HG03095 (cell line): ENCODE measurements at regions not wholly inside any gene's neighbourhood (a gene's known extent, or its start where the extent isn't known, plus 50 kb on each side); places are given as distances from the start of the nearest gene placed in this dataset.
A peak's percentile ranks its signal among the peaks of the same experiment; 100 is the strongest.
"Not testable (repeated sequence)": the region's sequence is repeated elsewhere in the genome, so short reads cannot be mapped to it uniquely, and the experiment has no call there.

Experiments
- ATAC-seq: cut with Tn5 transposase; IDR thresholded peaks from one replicate; pipeline ENCODE4 v1.9.1; 2021; ENCODE audit warnings: moderate library complexity; ENCODE audit not compliant: unreplicated experiment

DNA sequence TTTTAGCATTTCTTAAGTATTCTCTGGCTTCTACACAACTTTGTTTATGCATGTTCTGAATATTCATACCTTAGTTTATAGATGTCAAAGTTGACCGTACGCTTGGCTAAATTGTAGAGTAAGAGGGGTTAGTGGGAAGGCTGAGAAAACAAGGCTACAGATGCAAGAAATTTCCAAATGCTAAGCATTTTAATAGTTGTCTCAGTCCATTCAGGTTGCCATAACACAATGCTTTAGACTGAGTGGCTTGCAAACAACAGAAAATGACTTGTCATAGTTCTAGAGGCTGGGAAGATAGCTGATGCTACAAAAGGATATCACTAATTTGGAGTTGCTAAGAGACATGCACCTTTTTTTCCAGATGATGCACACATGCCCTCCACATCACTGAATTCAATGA, 53.0 kb upstream of the C1QTNF3 start:
- not testable (repeated sequence) for ATAC-seq

- not testable (repeated sequence) for ATAC-seq
These were observed 56.9 kb upstream of the C1QTNF3 start for GRCh38 chr5:34099891-34100290.

DNA sequence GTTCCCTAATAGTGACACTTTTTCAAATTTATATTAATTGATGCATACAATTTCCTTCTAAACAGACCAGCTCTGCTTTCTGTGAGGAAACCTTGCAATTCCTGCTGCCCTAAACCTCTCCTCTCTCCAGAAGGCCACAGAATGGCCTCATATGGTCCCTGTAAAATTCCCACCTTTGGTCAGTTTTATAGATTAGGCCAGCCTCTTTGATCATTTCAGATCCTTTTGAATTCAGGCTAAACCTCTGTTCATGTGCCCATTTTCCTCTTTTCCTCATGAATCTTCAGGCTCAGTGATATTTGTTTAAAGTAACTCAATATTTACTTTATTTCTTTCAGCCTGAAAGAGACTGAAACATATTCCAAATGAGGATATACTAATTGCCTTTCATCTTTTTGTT, 58.6 kb upstream of the C1QTNF3 start:
- ATAC-seq: not testable (repeated sequence)

DNA sequence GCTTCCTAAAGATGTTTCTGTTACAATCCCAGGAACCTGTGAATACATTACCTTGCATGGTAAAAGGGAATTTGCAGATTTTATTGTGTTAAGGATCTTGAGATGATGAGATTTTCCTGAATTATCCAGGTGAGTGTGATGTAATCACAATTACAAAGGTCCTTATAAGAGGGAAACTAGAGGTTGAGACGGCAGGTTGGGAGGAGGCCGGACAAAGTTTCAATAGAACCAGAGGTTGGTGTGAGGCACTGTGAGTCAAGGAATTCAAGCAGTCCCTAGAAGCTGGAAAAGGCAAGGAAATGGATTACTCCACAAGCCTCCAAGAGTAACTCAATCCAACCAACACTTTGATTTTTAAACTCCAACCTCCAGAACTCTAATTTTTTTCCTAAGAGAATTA, 65.9 kb upstream of the C1QTNF3 start:
- not testable (repeated sequence) for ATAC-seq

GRCh38 chr5:34124280-34124679, 81.3 kb upstream of the C1QTNF3 start:
- ATAC-seq: not testable (repeated sequence)

- peak; percentile 86 for ATAC-seq
These were observed 82.3 kb upstream of the C1QTNF3 start for GRCh38 chr5:34125354-34125753.

DNA sequence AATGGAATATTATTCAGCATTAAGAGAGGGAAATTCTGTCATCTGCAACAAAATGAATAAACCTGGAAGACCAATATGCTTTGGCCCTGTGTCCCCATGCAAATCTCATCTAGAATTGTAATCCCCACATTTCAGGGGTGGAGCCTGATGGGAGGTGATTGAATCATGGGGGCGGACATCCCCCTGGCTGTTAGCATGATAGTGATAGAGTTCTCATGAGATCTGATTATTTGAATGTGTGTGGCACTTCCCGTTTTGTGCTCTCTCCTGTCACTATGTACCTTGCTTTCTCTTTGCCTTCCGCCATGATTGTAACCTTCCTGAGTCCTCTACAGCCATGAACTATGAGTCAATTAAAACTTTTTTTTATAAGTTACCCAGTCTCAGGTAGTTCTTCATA, 83.7 kb upstream of the C1QTNF3 start:
- not testable (repeated sequence) for ATAC-seq

DNA sequence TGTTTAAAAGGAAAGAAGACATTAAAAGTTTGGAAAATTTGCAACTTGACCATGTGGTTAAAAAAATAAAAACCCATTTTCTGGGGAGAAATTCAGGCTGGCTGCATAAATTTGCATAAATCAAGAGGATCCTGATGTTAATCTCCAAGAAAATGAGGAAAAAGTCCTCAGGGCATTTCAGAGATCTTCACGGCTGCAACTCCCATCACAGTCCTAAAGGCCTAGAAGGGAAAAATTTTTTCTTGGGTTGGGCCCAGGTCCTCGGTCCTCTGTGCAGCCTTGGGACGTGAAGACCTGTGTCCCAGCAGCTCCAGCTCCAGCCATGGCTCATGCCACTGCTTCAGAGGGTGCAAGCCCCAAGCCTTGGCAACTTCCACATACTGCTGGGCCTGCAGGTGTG, 84.8 kb upstream of the C1QTNF3 start:
- not testable (repeated sequence) for ATAC-seq

DNA sequence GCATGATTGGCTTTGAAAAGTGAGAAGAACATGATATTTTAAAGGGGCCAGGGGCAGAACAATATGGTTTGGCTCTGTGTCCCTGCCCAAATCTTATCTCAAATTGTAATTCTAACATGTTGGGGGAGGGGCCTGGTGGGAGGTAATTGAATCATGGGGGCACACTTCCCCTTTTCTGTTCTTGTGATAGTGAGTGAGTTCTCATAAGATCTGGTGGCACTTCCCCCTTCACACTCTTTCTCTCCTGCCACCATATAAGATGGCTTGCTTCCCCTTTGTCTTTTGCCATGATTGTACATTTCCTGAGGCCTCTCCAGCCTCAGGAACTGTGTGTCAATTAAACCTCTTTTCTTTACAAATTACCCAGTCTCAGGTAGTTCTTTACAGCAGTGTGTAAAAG, 85.9 kb upstream of the C1QTNF3 start:
- not testable (repeated sequence) for ATAC-seq

GRCh38 chr5:34154988-34155387, 112.0 kb upstream of the C1QTNF3 start:
- not testable (repeated sequence) for ATAC-seq

- ATAC-seq: not testable (repeated sequence)
These were observed 113.8 kb upstream of the C1QTNF3 start for GRCh38 chr5:34156703-34157414.

DNA sequence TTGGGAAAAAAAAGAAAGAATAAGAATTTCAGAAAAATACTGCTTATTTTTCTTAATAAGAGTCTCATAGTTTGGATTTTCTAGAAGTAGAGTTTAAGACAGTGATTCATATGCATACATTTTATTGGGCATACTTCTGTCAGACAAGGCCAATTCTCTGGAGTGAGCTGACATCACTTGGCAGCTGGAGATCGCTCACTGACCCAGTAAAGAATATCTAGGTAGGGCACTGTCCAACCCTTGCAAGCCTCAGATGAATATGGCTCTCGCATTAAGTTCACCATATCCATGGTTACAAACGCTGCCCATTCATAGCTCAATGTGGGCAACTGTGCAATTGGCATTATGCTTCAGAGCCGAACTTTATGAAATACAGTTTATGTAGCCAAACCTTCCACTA, 117.9 kb upstream of the C1QTNF3 start:
- not testable (repeated sequence) for ATAC-seq

DNA sequence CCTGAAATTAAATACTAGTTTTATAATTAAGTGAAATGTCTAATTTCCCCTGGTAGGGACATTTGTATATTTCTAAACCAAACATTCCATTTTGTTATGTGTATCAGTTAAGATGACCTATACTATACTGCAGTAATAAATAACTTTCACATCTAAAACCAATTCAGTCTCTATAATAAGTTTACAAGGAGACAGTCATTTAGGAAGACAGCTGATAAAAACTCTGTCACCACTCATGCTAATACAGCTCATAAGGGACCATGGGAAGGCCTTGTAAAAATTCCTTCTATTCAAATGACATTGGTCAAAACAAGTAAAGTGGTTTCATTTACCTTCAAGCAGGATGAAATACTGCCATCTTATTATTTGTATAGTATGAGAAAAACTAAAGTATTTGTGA, 128.4 kb upstream of the C1QTNF3 start:
- not testable (repeated sequence) for ATAC-seq

GRCh38 chr5:34179453-34180190, 136.6 kb upstream of the C1QTNF3 start:
- ATAC-seq: not testable (repeated sequence)

DNA sequence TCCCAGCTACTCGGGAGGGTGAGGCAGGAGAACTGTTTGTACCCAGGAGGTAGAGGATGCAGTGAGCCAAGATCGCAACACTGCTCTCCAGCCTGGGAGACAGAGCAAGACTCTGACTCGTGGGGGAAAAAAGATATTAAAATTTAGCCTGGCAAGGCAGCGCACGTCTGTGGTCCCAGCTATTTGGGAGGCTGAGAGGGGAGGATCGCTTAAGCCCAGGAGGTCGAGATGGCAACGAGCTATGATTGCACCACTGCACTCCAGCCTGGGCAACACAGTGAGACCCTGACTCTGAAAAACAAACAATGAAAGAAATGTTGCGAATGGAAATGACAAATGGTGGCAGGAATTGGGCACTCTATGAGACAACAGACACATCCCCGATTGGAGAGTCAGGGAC, 137.2 kb upstream of the C1QTNF3 start:
- ATAC-seq: not testable (repeated sequence)

- not testable (repeated sequence) for ATAC-seq
These were observed 138.1 kb upstream of the C1QTNF3 start for GRCh38 chr5:34180940-34181614.

- not testable (repeated sequence) for ATAC-seq
These were observed 142.0 kb upstream of the C1QTNF3 start for GRCh38 chr5:34185005-34185404.

- ATAC-seq: not testable (repeated sequence)
These were observed 142.6 kb upstream of the C1QTNF3 start for GRCh38 chr5:34185572-34185971.

- not testable (repeated sequence) for ATAC-seq
These were observed 143.1 kb upstream of the C1QTNF3 start for GRCh38 chr5:34186108-34186507.

DNA sequence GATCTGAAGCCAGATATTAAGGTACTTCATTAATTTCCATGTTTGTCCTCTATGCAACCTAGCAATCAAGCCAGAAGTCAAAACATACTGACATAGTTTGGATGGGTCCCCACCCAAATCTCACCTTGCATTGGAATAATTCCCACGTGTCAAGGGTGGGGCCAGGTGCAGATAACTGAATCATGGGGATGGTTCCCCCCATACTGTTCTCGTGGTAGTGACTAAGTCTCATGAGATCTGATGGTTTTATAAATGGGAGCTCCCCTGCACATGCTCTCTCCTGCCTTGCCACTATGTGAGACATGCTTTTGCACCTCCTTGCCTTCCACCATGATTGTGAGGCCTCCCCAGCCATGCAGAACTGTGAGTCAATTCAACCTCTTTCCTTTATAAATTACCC, 143.9 kb upstream of the C1QTNF3 start:
- not testable (repeated sequence) for ATAC-seq

DNA sequence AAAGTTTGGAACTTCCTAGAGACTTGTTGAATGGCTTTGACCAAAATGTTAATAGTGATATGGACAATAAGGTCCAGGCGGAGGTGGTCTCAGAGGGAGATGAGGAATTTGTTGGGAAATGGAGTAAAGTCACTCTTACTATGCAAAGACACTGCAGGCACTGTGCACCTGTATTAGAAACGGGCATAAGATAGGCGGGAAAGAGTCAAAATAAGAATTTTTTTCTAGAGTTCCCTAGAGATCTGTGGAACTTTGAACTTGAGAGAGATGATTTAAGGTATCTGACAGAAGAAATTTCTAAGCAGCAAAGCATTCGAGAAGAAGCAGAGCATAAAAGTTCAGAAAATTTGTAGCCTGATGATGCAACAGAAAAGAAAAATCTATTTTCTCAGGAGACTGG, 144.4 kb upstream of the C1QTNF3 start:
- ATAC-seq: not testable (repeated sequence)
